GM08714 (cell line): ENCODE measurements at regions not wholly inside any gene's neighbourhood (a gene's known extent, or its start where the extent isn't known, plus 50 kb on each side); places are given as distances from the start of the nearest gene placed in this dataset.
A peak's percentile ranks its signal among the peaks of the same experiment; 100 is the strongest.
"Not testable (repeated sequence)": the region's sequence is repeated elsewhere in the genome, so short reads cannot be mapped to it uniquely, and the experiment has no call there.

Experiments
- H3K4me3 ChIP-seq: fragments of 200-500 bp; sonication (Bioruptor generic); 2 replicates; pipeline ENCODE4 v1.5.1; 2014; ENCODE audit warnings: mild to moderate bottlenecking, low read length, inconsistent platforms

- not testable (repeated sequence) for H3K4me3 ChIP-seq
Observed at GRCh38 chr9:62874745-62875599, 1685.1 kb downstream of the SPATA31A7 start.

GRCh38 chr9:62877552-62877951, 1687.7 kb downstream of the SPATA31A7 start:
- not testable (repeated sequence) for H3K4me3 ChIP-seq

DNA sequence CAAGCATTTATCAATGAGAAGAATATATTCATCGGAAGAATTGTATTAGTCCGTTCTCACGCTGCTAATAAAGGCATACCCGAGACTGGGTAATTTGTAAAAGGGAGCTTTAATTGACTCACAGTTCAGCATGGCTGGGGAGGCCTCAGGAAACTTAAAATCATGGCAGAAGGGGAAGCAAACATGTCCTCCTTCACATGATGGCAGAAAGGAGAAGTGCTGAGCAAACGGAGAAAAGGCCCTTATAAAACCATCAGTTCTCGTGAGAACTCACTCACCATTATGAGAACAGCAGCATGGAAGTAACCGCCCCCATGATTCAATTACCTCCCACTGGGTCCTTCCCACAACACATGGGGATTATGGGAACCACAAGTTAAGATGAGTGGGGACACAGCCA, 1688.2 kb downstream of the SPATA31A7 start:
- not testable (repeated sequence) for H3K4me3 ChIP-seq

DNA sequence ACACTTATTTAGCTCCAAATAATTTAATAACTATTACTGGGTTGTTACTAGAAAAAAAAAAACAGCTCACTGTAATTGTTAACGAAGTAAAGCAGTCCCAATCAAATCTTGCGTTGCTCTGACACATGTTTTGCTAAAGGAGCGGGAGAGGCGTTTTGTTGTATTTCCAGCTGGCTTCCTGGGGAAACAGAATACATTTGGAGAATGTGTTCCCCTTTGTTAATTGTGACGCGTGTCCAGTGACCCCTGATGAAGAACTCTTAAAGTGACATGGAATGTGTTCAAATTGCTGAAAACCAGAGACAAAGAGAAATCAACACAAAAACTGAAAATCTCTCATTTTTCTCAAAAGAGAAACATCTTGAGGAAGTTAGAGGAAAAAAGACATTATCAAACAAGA, 1690.6 kb downstream of the SPATA31A7 start:
- H3K4me3 ChIP-seq, result not testable (repeated sequence)

DNA sequence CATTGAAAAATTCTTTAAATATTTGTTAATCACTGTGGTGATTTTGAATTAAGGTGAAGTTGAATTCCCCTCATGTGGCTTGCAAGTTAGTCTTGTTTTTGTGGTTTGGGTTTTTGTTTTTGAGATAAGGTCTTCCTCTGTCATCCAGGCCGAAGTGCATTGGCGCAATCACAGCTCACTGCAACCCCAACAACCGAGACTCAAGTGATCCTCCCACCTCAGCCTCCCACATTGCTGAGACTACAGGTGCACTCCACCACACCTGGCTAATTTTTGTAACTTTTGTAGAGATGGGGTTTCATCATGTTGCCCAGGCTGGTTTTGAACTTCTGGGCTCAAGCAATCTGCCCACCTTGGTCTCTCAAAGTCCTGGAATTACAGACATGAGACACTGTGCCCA, 1691.1 kb downstream of the SPATA31A7 start:
- H3K4me3 ChIP-seq, result not testable (repeated sequence)

GRCh38 chr9:62881811-62882210, 1692.0 kb downstream of the SPATA31A7 start:
- H3K4me3 ChIP-seq, result not testable (repeated sequence)

GRCh38 chr9:62882717-62883116, 1692.9 kb downstream of the SPATA31A7 start:
- not testable (repeated sequence) for H3K4me3 ChIP-seq

DNA sequence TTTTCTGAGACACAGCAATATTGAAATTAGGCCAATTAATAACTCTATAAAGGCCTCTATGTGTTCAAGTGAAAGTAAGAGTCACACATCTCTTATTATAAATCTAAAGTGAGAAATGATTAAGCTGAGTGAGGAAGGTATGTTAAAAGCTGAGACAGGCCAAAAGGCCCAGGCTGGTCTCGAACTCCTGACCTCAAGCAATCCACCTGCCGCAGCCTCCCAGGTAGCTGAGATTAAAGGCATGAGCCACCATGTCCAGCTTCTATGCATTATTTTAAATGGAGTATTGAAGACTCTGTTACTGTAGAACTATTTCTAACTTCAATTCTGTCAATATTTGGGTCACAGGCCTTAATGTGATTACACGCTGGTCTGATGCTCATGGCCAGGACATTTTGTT, 1706.9 kb downstream of the SPATA31A7 start:
- H3K4me3 ChIP-seq, result not testable (repeated sequence)

GRCh38 chr9:62897411-62898225, 1707.8 kb downstream of the SPATA31A7 start:
- peak overlapping the region; percentile 67; the same call in 1 of the 2 replicates for H3K4me3 ChIP-seq

GRCh38 chr9:62899666-62900065, 1709.8 kb downstream of the SPATA31A7 start:
- not testable (repeated sequence) for H3K4me3 ChIP-seq

GRCh38 chr9:62904061-62904460, 1714.2 kb downstream of the SPATA31A7 start:
- H3K4me3 ChIP-seq, result not testable (repeated sequence)

GRCh38 chr9:62905722-62906121, 1715.9 kb downstream of the SPATA31A7 start:
- H3K4me3 ChIP-seq, result not testable (repeated sequence)

GRCh38 chr9:62907866-62908265, 1718.0 kb downstream of the SPATA31A7 start:
- H3K4me3 ChIP-seq, result not testable (repeated sequence)

GRCh38 chr9:62908271-62908670, 1718.4 kb downstream of the SPATA31A7 start:
- not testable (repeated sequence) for H3K4me3 ChIP-seq

DNA sequence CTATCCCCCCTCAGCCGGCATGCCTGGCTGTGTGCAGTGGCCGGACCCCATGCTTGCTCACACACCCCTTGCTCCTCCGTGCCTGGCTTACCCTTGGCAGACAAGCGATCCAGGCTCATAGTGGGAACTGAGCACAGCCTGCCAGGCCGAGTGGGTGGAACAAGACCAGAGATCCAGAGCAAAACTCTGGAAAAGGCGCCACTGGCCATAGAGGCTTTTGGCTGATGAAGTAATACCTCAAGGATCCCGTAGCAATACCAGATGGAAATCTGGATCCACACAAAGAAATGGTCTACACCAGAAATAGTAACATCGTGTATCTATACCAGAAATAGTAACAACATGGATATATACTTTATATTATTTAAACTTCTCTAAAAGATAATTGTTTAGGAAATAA, 1719.6 kb downstream of the SPATA31A7 start:
- H3K4me3 ChIP-seq, result not testable (repeated sequence)

GRCh38 chr9:62912278-62912677, 1722.4 kb downstream of the SPATA31A7 start:
- not testable (repeated sequence) for H3K4me3 ChIP-seq

- H3K4me3 ChIP-seq, result not testable (repeated sequence)
Observed at GRCh38 chr9:62915168-62915567, 1725.3 kb downstream of the SPATA31A7 start.

DNA sequence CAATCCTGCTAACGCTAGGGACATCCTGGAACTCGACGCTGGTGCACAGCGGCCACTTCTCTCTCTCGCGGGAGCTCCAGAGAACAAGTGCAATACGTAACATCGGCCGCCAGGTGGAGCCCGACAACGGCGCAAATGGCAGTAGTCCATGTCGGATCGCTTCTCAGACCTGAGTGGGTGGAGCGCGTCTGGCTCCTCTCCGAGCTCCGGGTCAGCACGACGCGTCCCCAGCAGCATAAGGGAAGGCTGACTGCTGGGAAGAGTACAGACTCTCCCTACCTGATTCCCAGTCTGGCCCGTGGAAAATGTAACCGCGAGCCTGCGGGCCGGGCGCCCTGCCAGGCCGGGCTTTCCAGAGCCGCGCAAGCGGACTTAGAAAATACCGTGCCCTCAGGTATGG, 1725.8 kb downstream of the SPATA31A7 start:
- not testable (repeated sequence) for H3K4me3 ChIP-seq

- H3K4me3 ChIP-seq, result not testable (repeated sequence)
Observed at GRCh38 chr9:62918648-62919385, 1729.0 kb downstream of the SPATA31A7 start.

- H3K4me3 ChIP-seq, result not testable (repeated sequence)
Observed at GRCh38 chr9:62931484-62931883, 1741.6 kb downstream of the SPATA31A7 start.

DNA sequence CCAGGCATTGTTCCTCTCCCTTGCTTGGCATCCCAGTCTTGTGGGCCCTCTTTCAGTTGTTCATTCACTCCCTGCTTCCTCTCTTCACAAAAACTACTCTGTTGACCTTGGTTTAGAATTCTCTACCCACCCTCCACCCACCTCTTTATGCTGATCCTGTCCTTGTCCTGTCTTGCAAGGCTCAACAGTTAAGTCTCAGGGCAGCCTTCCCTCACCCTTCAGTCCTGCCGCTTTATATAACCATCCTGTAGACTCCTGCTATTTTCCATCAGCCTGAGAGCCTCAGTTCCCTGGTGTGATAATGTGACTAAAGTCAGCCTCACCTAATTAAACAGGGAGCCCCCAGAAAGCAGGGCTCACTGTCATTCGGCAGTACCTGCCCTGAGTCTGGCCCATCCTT, 1763.0 kb downstream of the SPATA31A7 start:
- H3K4me3 ChIP-seq, result not testable (repeated sequence)
